Endothelial cell of umbilical vein (primary cell): ENCODE measurements at regions not wholly inside any gene's neighbourhood (a gene's known extent, or its start where the extent isn't known, plus 50 kb on each side); places are given as distances from the start of the nearest gene placed in this dataset.

Experiments
- BruUV-seq: library from RNA; stranded (reverse); fragments of 400-500 nt; replicated peaks from 2 replicates; lab custom pipeline; 2021; lab: Mats Ljungman, UMichigan
- CTCF ChIA-PET: fragments of 300-600, 350-600 bp; sonication (Branson Sonifier 250); formaldehyde crosslinking; loops from one replicate; lab custom pipeline; 2021; ENCODE audit warnings: antibody characterized with exemption, inconsistent platforms; lab: Charles Lee
- POLR2A ChIA-PET: fragments of 300-600, 350-600 bp; sonication (Branson Sonifier 250); formaldehyde crosslinking; loops from one replicate; lab custom pipeline; 2021; ENCODE audit warnings: antibody characterized with exemption, inconsistent platforms; lab: Charles Lee
- DNase-seq: peaks from one replicate; pipeline ENCODE4 v3.0.0-alpha.2; 2011; ENCODE audit warnings: low read depth, low spot score
- FAIRE-seq: peaks from 2 replicates; lab custom pipeline; 2011; peaks lifted over from hg19 to GRCh38; lab: Jason Lieb, UNC
- H2AFZ ChIP-seq: 2 replicates; pipeline ENCODE4 v1.6.0; 2012; ENCODE audit warnings: low read depth, low read length, control low read depth, inconsistent platforms
- H3K27ac ChIP-seq: 2 replicates; pipeline ENCODE4 v1.5.1; 2011; ENCODE audit warnings: low read depth, mild to moderate bottlenecking, control low read depth, low read length, moderate library complexity; ENCODE audit not compliant: insufficient read depth
- H3K27me3 ChIP-seq, 2 experiments: 2 replicates each; pipeline versions ENCODE4 v1.6.0 to v1.6.1; 2011; ENCODE audit warnings: low read length in 2 of 2, mixed read lengths in 1 of 2; ENCODE audit not compliant: control insufficient read depth in 2 of 2, insufficient read depth in 2 of 2
- H3K36me3 ChIP-seq, 2 experiments: 2 replicates in 1 of 2; 3 replicates in 1 of 2; pipeline ENCODE4 v1.5.1; 2011; ENCODE audit warnings: low read length in 2 of 2, mild to moderate bottlenecking in 1 of 2, moderate library complexity in 1 of 2; ENCODE audit not compliant: control insufficient read depth in 2 of 2, insufficient read depth in 2 of 2; ENCODE audit errors: extremely low read depth in 1 of 2
- H3K4me1 ChIP-seq: 3 replicates; pipeline ENCODE4 v1.5.1; 2011; ENCODE audit warnings: mild to moderate bottlenecking, low read length; ENCODE audit not compliant: control insufficient read depth, insufficient read depth; ENCODE audit errors: extremely low read depth
- H3K4me2 ChIP-seq: 2 replicates; pipeline ENCODE4 v1.6.1; 2011; ENCODE audit warnings: low read length, control low read depth, mixed read lengths; ENCODE audit not compliant: insufficient read depth
- H3K4me3 ChIP-seq, 3 experiments: fragments of 200-600 bp in 1 of 3; sonication (generic), shearing (Covaris generic) in 1 of 3; replicated peaks in 1 of 3; 2 replicates each; pipeline ENCODE4 v1.5.1; 2011 to 2016; ENCODE audit warnings: control low read depth in 3 of 3, low read length in 3 of 3, mild to moderate bottlenecking in 2 of 3, inconsistent platforms in 1 of 3, low read depth in 1 of 3, moderate library complexity in 1 of 3; ENCODE audit not compliant: insufficient read depth in 1 of 3
- H3K79me2 ChIP-seq: 2 replicates; pipeline ENCODE4 v1.6.0; 2012; ENCODE audit warnings: low read length, inconsistent platforms; ENCODE audit not compliant: control insufficient read depth, insufficient read depth
- H3K9ac ChIP-seq: replicated peaks from 2 replicates; pipeline ENCODE3; 2011; ENCODE audit warnings: low read length, control low read depth; ENCODE audit not compliant: insufficient read depth; ENCODE audit errors: extremely low read depth
- H3K9me1 ChIP-seq: replicated peaks from 3 replicates; pipeline ENCODE4 v1.6.0; 2011; ENCODE audit warnings: mild to moderate bottlenecking, low read length; ENCODE audit not compliant: control insufficient read depth, insufficient read depth; ENCODE audit errors: extremely low read depth
- H3K9me3 ChIP-seq: replicated peaks from 2 replicates; pipeline ENCODE4 v1.5.1; 2012; ENCODE audit warnings: low read length, inconsistent platforms; ENCODE audit not compliant: control insufficient read depth, insufficient read depth
- H4K20me1 ChIP-seq: replicated peaks from 2 replicates; pipeline ENCODE3; 2011; ENCODE audit warnings: mild to moderate bottlenecking, low read length; ENCODE audit not compliant: control insufficient read depth, insufficient read depth; ENCODE audit errors: extremely low read depth
- EZH2 ChIP-seq: IDR thresholded peaks from 2 replicates; pipeline ENCODE4 v1.6.1; 2012; ENCODE audit warnings: borderline replicate concordance, low read depth, mild to moderate bottlenecking, moderate library complexity, low read length, inconsistent platforms; ENCODE audit not compliant: severe bottlenecking
- FOS ChIP-seq: IDR thresholded peaks from 2 replicates; pipeline ENCODE4 v1.6.1; 2011; ENCODE audit warnings: mild to moderate bottlenecking, low read length, moderate library complexity, borderline replicate concordance; ENCODE audit not compliant: insufficient read depth
- GATA2 ChIP-seq: IDR thresholded peaks from 2 replicates; pipeline ENCODE4 v1.7.0; 2011; ENCODE audit warnings: low read depth, mild to moderate bottlenecking, moderate library complexity, mixed read lengths, low read length; ENCODE audit not compliant: insufficient read length, insufficient read depth
- JUN ChIP-seq: IDR thresholded peaks from 2 replicates; pipeline ENCODE4 v1.6.1; 2011; ENCODE audit warnings: borderline replicate concordance, low read depth; ENCODE audit not compliant: insufficient read length, insufficient read depth
- MYC ChIP-seq: IDR thresholded peaks from one replicate; pipeline ENCODE4 v1.6.1; 2011; ENCODE audit warnings: mild to moderate bottlenecking, low read depth, low read length
- POLR2A ChIP-seq: IDR thresholded peaks from 2 replicates; pipeline ENCODE4 v1.6.1; 2012; ENCODE audit warnings: low read depth, mild to moderate bottlenecking, control low read depth, low read length
- POLR2AphosphoS5 ChIP-seq: IDR thresholded peaks from 2 replicates; pipeline ENCODE4 v1.6.1; 2012; ENCODE audit warnings: low read depth, mild to moderate bottlenecking, control low read depth, low read length, moderate library complexity; ENCODE audit not compliant: insufficient read depth
- dilution Hi-C: fragments of 300-500 bp; cut with MboI; formaldehyde crosslinking; loops from one replicate; pipeline ENCODE4 v1.15.0; 2019; ENCODE audit warnings: low sequenced_read_pairs; ENCODE audit not compliant: extremely low pct_ligation_motif_present
- intact Hi-C: fragments of 100-400 bp; cut with micrococcal nuclease; formaldehyde crosslinking; loops from one replicate; pipeline ENCODE4 v1.10.0; 2022
- TF ChIP-seq, protein P1 (sequence below): IDR thresholded peaks from 2 replicates; pipeline ENCODE4 v1.6.1; 2011; ENCODE audit not compliant: insufficient read depth, insufficient read length
- TF ChIP-seq, protein P2 (sequence below), 2 donors: IDR thresholded peaks; 1 replicate in 1 of 2; 2 replicates in 1 of 2; pipeline ENCODE4 v1.5.1; 2011; ENCODE audit warnings: low read length in 2 of 2, mild to moderate bottlenecking in 2 of 2, moderate library complexity in 2 of 2, control low read depth in 1 of 2, inconsistent platforms in 1 of 2, low read depth in 1 of 2; ENCODE audit not compliant: insufficient read depth in 1 of 2; ENCODE audit errors: extremely low read depth in 1 of 2

DNA sequence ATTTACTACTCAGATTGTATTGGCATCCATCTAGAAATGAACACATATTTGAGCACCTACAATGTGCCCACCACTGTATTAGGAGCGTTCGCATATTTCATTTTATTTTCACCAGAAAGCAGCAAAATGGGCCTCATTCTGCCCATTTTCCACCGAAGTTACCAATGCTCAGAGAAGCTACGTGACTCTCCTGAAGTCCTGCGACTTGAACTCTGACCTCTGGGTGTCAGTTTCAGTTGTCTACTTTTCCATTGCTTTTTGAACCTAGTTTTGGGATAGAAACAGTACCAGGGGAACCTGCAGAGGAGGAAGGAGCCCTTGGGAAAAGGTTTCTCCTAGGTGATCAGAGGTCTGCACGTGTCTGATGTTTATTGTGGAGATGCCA, 139.1 kb upstream of the SDK2 start:
- Histone ChIP-seq H2AFZ (no peak overlapping the region), H3K27ac (no peak overlapping the region), H3K9me1 (no peaks in the 10 kb centered on the region), H3K4me2 (no peak overlapping the region), H3K9ac (no peak overlapping the region), H3K4me3 (no peak overlapping the region), H3K9me3 (peaks cover 3% of the 10 kb centered on the region), H4K20me1 (no peaks in the 10 kb centered on the region), H3K36me3 (no peaks in the 10 kb centered on the region), H3K27me3 (no peaks in the 10 kb centered on the region), H3K4me1 (no peaks in the 10 kb centered on the region), H3K79me2 (no peaks in the 10 kb centered on the region)
- BruUV-seq = no TSS peak
- POLR2A ChIA-PET = no interaction called here
- intact Hi-C loops (no loop called here), dilution Hi-C loops (no loop called here)
- no peak for FAIRE-seq
- TF ChIP-seq MYC = no peak
- CTCF ChIA-PET = no interaction called here
- DNase-seq = no peak

DNA sequence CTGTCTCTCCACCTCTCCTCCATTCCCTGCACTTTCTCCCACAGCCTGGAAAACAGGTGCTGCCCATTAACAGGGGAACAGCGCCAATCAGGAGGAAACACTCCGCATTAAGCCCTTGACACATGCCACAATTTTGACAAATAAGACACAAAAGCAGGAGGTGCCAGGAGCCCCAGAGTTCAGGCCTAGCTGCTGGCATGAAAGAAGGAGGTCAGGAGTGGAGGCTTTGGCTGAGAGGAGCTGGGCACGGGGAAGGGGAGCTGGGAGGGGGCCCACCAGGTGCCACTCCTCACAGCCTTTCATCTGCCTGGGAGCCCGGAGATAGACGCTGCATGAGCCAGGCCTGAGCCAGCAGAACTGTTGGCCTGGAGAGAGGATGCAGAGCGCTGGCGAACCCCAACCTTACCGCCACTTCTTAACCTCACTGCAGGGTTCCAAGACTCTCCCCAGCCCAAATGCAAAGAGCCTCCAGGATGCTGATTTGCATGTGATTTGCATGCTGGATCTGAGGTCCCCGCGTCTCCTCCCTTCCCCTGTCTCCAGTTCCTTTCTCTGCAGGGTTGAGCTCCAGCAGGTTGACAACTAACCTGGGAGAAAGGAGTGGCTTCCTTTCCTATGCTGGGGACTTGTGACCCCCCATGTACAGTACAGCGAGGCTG, 139.8 kb upstream of the SDK2 start:
- Histone ChIP-seq H2AFZ (no peak overlapping the region), H3K4me3 (no peak overlapping the region), H3K79me2 (no peaks in the 10 kb centered on the region), H4K20me1 (no peaks in the 10 kb centered on the region), H3K27ac (no peak overlapping the region), H3K9me3 (peaks cover 3% of the 10 kb centered on the region), H3K4me1 (no peaks in the 10 kb centered on the region), H3K4me2 (no peak overlapping the region), H3K27me3 (no peaks in the 10 kb centered on the region), H3K36me3 (no peaks in the 10 kb centered on the region), H3K9me1 (no peaks in the 10 kb centered on the region), H3K9ac (no peak overlapping the region)
- no peak for DNase-seq
- no TSS peak for BruUV-seq
- ChIA-PET POLR2A (no interaction called here), CTCF (no interaction called here)
- dilution Hi-C loops = no loop called here
- TF ChIP-seq POLR2AphosphoS5 (no peak), EZH2 (no peak), POLR2A (no peak), FOS (no peak), JUN (no peak), MYC (no peak), GATA2 (no peak)
- TF ChIP-seq, protein P1, sequence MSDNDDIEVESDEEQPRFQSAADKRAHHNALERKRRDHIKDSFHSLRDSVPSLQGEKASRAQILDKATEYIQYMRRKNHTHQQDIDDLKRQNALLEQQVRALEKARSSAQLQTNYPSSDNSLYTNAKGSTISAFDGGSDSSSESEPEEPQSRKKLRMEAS = no peak
- TF ChIP-seq, protein P2, sequence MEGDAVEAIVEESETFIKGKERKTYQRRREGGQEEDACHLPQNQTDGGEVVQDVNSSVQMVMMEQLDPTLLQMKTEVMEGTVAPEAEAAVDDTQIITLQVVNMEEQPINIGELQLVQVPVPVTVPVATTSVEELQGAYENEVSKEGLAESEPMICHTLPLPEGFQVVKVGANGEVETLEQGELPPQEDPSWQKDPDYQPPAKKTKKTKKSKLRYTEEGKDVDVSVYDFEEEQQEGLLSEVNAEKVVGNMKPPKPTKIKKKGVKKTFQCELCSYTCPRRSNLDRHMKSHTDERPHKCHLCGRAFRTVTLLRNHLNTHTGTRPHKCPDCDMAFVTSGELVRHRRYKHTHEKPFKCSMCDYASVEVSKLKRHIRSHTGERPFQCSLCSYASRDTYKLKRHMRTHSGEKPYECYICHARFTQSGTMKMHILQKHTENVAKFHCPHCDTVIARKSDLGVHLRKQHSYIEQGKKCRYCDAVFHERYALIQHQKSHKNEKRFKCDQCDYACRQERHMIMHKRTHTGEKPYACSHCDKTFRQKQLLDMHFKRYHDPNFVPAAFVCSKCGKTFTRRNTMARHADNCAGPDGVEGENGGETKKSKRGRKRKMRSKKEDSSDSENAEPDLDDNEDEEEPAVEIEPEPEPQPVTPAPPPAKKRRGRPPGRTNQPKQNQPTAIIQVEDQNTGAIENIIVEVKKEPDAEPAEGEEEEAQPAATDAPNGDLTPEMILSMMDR (IDR thresholded peaks at IDR 0.05; ENCODE audit: extremely low read depth in 1 of 2, insufficient read depth in 1 of 2, low read depth in 1 of 2, low read length in 2 of 2) = no peak
- FAIRE-seq = no peak
- intact Hi-C loops = no loop called here
